Large intestine (tissue), 3 donors: ENCODE measurements at regions not wholly inside any gene's neighbourhood (a gene's known extent, or its start where the extent isn't known, plus 50 kb on each side); places are given as distances from the start of the nearest gene placed in this dataset.

Experiments
- DNase-seq, 2 donors: peaks; one replicate each; pipeline versions ENCODE4 v3.0.0 to v3.0.0-alpha.2; 2013
- H3K27ac ChIP-seq: one replicate; pipeline ENCODE4 v1.5.1; 2013; ENCODE audit warnings: low read length
- H3K27me3 ChIP-seq: 2 replicates; pipeline ENCODE4 v1.6.1; 2013; ENCODE audit warnings: low read length; ENCODE audit not compliant: control insufficient read depth, insufficient read depth
- H3K36me3 ChIP-seq: 2 replicates; pipeline ENCODE4 v1.6.1; 2013; ENCODE audit warnings: low read length; ENCODE audit not compliant: control insufficient read depth, insufficient read depth
- H3K4me1 ChIP-seq: one replicate; pipeline ENCODE4 v1.6.1; 2013; ENCODE audit warnings: low read length; ENCODE audit not compliant: control insufficient read depth, insufficient read depth
- H3K4me3 ChIP-seq: one replicate; pipeline ENCODE4 v1.5.1; 2013; ENCODE audit warnings: low read length
- H3K9me3 ChIP-seq: one replicate; pipeline ENCODE4 v1.6.1; 2013; ENCODE audit warnings: mild to moderate bottlenecking, low read depth, low read length, moderate library complexity; ENCODE audit not compliant: control insufficient read depth
- WGBS: methylation state at CpG from one replicate; pipeline ENCODE4 v1.1.5; 2013; ENCODE audit warnings: low lambda C conversion rate; ENCODE audit not compliant: insufficient coverage; 5-methylcytosine and 5-hydroxymethylcytosine counted together

GRCh38 chr6:48834706-48835105 is 628.3 kb downstream of the MMUT start:
- no peaks in the 10 kb centered on the region for H3K9me3 ChIP-seq
- no peak overlapping the region for H3K4me3 ChIP-seq
- H3K27me3 ChIP-seq = no peaks in the 10 kb centered on the region
- H3K4me1 ChIP-seq = no peaks in the 10 kb centered on the region
- no peaks in the 10 kb centered on the region for H3K36me3 ChIP-seq
- DNase-seq = no peak
- no peak overlapping the region for H3K27ac ChIP-seq

- DNase-seq = no peak
- H3K9me3 ChIP-seq = no peaks in the 10 kb centered on the region
- H3K4me1 ChIP-seq = no peaks in the 10 kb centered on the region
- H3K36me3 ChIP-seq = no peaks in the 10 kb centered on the region
- WGBS = no CpG with 5 or more reads among the region's 1 CpG
- no peaks in the 10 kb centered on the region for H3K27me3 ChIP-seq
- no peak overlapping the region for H3K27ac ChIP-seq
- H3K4me3 ChIP-seq = no peak overlapping the region
Measured at GRCh38 chr6:48833916-48834315, 629.1 kb downstream of the MMUT start.

- DNase-seq = peak; percentile 16 to 43
- Histone ChIP-seq H3K27me3 (no peaks in the 10 kb centered on the region), H3K36me3 (no peaks in the 10 kb centered on the region), H3K27ac (peak overlapping the region; percentile 61), H3K4me1 (no peaks in the 10 kb centered on the region), H3K4me3 (no peak overlapping the region), H3K9me3 (no peaks in the 10 kb centered on the region)
- WGBS = 55% methylated on average over 3 of the region's 6 CpGs
Measured at GRCh38 chr6:48826901-48827701, 636.0 kb downstream of the MMUT start.

- Histone ChIP-seq H3K4me1 (no peaks in the 10 kb centered on the region), H3K36me3 (no peaks in the 10 kb centered on the region), H3K4me3 (no peak overlapping the region), H3K9me3 (no peaks in the 10 kb centered on the region), H3K27me3 (no peaks in the 10 kb centered on the region), H3K27ac (peak overlapping the region; percentile 61)
- no peak for DNase-seq
- WGBS = 90% methylated on average over 2 of the region's 2 CpGs
Measured at GRCh38 chr6:48826152-48826515, 636.9 kb downstream of the MMUT start.

- DNase-seq = no peak
- no peaks in the 10 kb centered on the region for H3K27me3 ChIP-seq
- H3K9me3 ChIP-seq = no peaks in the 10 kb centered on the region
- 86% methylated on average over 1 of the region's 3 CpGs for WGBS
- no peak overlapping the region for H3K4me3 ChIP-seq
- no peak overlapping the region for H3K27ac ChIP-seq
- no peaks in the 10 kb centered on the region for H3K36me3 ChIP-seq
- H3K4me1 ChIP-seq = no peaks in the 10 kb centered on the region
Measured at GRCh38 chr6:48825501-48826151, 637.4 kb downstream of the MMUT start.

- DNase-seq = no peak
- H3K36me3 ChIP-seq = no peaks in the 10 kb centered on the region
- H3K27me3 ChIP-seq = no peaks in the 10 kb centered on the region
- no peak overlapping the region for H3K4me3 ChIP-seq
- no peaks in the 10 kb centered on the region for H3K9me3 ChIP-seq
- H3K27ac ChIP-seq = no peak overlapping the region
- no peaks in the 10 kb centered on the region for H3K4me1 ChIP-seq
Measured at GRCh38 chr6:48818052-48818412, 645.0 kb downstream of the MMUT start.

GRCh38 chr6:48817333-48818051 is 645.6 kb downstream of the MMUT start:
- H3K27me3 ChIP-seq = no peaks in the 10 kb centered on the region
- no peak for DNase-seq
- no CpG with 5 or more reads among the region's 4 CpGs for WGBS
- H3K9me3 ChIP-seq = no peaks in the 10 kb centered on the region
- no peaks in the 10 kb centered on the region for H3K4me1 ChIP-seq
- no peak overlapping the region for H3K27ac ChIP-seq
- H3K36me3 ChIP-seq = no peaks in the 10 kb centered on the region
- H3K4me3 ChIP-seq = no peak overlapping the region

- Histone ChIP-seq H3K4me1 (no peaks in the 10 kb centered on the region), H3K27ac (no peak overlapping the region), H3K36me3 (no peaks in the 10 kb centered on the region), H3K9me3 (no peaks in the 10 kb centered on the region), H3K4me3 (no peak overlapping the region), H3K27me3 (no peaks in the 10 kb centered on the region)
- DNase-seq = no peak
Measured at GRCh38 chr6:48814957-48815356, 648.1 kb downstream of the MMUT start.

GRCh38 chr6:48813836-48814235 is 649.2 kb downstream of the MMUT start:
- DNase-seq = no peak
- Histone ChIP-seq H3K27ac (no peak overlapping the region), H3K4me1 (no peaks in the 10 kb centered on the region), H3K36me3 (no peaks in the 10 kb centered on the region), H3K4me3 (no peak overlapping the region), H3K9me3 (no peaks in the 10 kb centered on the region), H3K27me3 (no peaks in the 10 kb centered on the region)
- WGBS = 83% methylated on average over 1 of the region's 3 CpGs

GRCh38 chr6:48809700-48810099 is 653.4 kb downstream of the MMUT start:
- H3K4me3 ChIP-seq = no peak overlapping the region
- no peak overlapping the region for H3K27ac ChIP-seq
- WGBS = no CpG with 5 or more reads among the region's 2 CpGs
- no peaks in the 10 kb centered on the region for H3K4me1 ChIP-seq
- no peaks in the 10 kb centered on the region for H3K36me3 ChIP-seq
- no peak for DNase-seq
- no peaks in the 10 kb centered on the region for H3K27me3 ChIP-seq
- no peaks in the 10 kb centered on the region for H3K9me3 ChIP-seq
